Stimulated activated CD4-positive, alpha-beta T cell treated with anti-CD3 and anti-CD28 coated beads, Interleukin-12 subunit alpha, Interleukin-12 subunit beta, amount 100 ng/mL, for 4 hours (primary cell): ENCODE measurements at regions not wholly inside any gene's neighbourhood (a gene's known extent, or its start where the extent isn't known, plus 50 kb on each side); places are given as distances from the start of the nearest gene placed in this dataset.
"Not testable (repeated sequence)": the region's sequence is repeated elsewhere in the genome, so short reads cannot be mapped to it uniquely, and the experiment has no call there.

Experiments used
- DNase-seq: peaks from one replicate; pipeline ENCODE4 v3.0.0-alpha.2; 2020

- DNase-seq, result no peak
Observed at GRCh38 chr18:67455890-67456501, 60.5 kb downstream of the DSEL start.

- DNase-seq, result no peak
Observed at GRCh38 chr18:67453901-67454300, 62.6 kb downstream of the DSEL start.

DNA sequence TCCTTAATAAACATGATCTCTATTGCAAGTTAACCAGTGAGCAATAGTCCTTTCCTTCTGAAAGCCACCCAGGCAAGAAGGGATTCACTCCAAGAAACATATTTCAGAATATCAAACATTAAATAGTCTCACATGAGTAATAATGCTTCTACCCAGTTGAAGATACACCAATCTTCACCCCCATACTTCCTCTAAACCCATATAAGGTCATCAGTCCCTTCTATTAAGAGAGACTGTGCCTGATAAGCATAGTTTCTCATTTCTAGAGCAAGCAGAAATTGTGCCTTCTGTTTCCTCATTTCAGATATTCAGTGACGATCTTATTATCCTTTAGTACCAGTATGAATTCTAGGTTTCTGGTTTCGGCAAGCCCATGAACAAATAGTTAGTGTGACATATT lies 64.6 kb downstream of the DSEL start:
- DNase-seq, result no peak

DNA sequence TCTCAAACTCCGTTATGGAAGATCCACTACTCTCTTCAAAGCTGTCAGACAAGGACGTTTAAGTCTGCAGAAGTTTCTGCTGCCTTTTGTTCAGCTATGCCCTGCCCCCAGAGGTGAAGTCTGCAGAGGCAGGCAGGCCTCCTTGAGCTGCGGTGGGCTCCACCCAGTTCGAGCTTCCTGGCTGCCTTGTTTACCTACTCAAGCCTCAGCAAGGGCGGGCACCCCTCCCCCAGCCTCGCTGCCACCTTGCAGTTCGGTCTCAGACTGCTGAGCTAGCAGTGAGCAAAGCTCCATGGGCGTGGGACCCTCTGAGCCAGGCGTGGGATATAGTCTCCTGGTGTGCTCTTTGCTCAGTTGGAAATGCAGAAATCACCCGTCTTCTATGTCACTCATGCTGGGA lies 65.4 kb downstream of the DSEL start:
- not testable (repeated sequence) for DNase-seq

DNA sequence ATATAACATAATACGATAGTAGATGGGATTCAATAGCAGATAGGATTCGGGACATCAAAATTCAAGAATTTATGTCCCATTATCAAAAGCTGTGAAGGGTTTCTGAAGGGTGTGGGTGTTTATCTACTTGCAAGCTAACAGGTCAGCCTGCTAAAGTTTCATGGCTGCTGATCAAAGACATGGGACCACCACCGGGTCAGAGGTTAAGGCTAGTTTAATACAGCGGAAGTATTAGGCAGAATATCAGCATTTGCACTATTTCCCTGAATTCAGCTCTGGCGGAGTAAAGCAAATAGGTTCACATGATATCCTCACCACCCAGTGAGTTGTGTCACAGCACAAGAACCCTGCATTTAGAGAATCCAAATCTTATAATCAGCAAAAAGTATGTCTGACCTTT lies 82.5 kb downstream of the DSEL start:
- DNase-seq, result no peak

- DNase-seq, result no peak
Observed at GRCh38 chr18:67432806-67433205, 83.7 kb downstream of the DSEL start.

GRCh38 chr18:67428805-67429204 lies 87.7 kb downstream of the DSEL start:
- no peak for DNase-seq

DNA sequence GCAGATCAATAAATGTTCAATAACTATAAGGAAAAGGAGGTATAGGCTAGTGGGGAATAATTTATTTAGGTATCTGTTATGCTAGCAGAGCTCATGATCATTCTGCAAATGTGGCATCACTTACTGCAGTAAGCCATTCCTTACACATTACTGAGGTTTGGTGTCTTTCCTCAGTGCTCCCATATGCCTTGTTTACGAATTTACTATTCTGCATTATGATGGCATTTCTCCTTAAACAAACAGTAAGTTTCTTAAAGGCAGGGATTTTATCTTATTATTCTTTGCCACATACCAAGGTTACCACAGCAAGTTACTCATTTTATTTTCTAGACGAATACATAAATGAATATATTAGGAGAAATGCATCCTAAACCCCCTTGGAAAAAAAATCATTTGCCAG lies 88.4 kb downstream of the DSEL start:
- no peak for DNase-seq

DNA sequence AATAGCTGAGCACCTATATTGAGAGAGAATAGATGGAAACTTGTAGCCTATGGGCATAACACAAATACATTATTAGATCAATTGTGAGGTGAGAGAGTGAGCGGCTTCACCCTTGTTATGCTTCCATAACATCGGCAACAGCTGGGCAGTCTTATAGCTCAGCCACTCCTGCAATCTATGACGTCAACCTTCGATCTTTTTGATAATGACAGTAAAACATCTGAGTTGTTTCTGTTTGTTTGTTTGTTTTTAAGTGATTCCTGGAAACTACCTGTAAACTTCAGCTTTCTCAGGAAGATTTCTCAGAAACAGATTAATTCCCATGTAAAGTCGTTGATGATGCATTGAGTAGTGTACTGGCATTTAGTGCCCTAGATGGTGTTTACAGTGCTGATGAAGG lies 90.0 kb downstream of the DSEL start:
- no peak for DNase-seq

GRCh38 chr18:67425672-67426071 lies 90.8 kb downstream of the DSEL start:
- no peak for DNase-seq

DNA sequence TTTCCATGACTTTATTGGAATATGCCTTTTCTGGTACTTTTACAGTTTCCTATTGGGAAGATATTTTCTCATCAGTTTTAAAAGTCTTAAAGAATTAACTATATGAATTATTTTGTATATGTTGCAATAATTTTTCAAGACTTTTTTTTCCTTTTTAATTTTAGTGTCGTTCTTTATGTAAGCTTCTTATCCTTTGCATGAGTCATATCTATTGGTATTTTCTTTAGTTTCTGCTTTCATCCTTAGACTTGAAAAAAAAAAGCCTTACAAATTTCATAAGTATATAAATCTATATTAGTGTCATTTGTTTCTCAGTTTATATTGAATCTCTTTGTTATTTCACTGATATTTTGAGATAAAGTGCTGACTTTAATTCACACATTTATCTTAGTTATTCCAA lies 94.9 kb downstream of the DSEL start:
- DNase-seq, result no peak

- no peak for DNase-seq
Observed at GRCh38 chr18:67417864-67418523, 98.5 kb downstream of the DSEL start.

GRCh38 chr18:67411116-67411515 lies 105.4 kb downstream of the DSEL start:
- no peak for DNase-seq

GRCh38 chr18:67410075-67411070 lies 106.1 kb downstream of the DSEL start:
- DNase-seq, result no peak

DNA sequence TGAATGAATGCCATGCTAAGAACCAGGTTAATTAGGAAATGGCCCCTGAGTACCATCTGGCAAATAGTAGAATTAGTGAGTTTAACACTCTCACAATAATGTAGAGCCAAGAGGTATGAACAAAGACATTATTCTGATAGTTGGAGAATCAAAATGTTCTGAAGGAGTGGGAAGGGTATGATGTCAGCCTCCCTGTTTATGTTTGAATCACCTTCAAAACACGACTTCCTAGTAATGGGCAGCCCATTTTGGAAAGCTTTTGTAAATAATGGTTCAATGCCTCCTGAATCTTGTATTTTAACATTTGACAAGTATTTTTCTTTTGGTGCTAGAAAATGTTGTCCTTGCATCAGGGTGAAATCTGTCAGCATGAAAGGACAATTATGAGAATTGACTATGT lies 108.3 kb downstream of the DSEL start:
- DNase-seq, result no peak

DNA sequence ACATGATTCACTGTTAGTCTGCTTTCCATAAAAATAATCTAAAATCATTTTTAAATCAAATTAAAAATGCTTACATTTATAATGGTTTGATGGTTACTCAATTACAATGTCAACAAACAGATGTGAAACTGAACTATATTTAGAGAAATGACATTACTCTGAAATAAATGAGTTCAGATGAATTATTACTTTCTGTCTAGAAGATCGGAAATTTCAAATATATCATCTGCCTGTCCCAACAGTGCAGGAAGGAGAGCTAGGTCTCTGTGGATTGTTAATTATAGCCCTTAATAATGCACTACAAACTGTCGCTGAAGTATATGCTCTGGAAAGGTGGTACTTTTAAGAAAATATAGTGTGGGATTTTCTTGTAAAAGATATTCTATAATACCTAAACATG lies 109.8 kb downstream of the DSEL start:
- no peak for DNase-seq

- no peak for DNase-seq
Observed at GRCh38 chr18:67402543-67402942, 114.0 kb downstream of the DSEL start.

DNA sequence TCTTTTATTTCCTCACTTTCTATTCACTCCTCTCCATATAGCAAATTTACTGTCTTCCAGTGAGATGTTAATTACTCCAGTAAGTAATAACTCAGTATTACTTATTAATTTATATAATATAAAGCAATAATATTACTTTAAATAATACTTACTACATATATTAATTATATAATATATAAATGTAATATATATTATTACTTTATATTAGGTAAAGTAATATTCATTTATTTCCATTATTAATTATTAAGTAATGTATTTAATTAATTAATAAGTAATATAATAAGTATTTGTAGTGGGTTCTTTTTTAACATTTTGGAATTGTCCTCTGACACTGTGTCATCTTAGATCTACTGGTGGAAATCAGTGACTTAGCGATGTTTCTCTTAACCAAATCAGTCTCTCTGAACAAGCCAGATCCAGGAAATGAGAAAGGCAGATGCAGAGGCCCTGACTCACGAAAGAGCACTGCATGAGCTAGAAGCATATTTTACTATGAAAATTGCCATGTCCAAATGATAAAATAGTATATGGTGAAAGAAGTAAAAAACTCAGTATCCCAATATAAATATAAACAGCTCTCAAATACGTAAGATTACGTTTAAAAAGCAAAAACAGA lies 115.9 kb downstream of the DSEL start:
- DNase-seq, result no peak

- no peak for DNase-seq
Observed at GRCh38 chr18:67386032-67386431, 130.5 kb downstream of the DSEL start.

GRCh38 chr18:67385455-67385854 lies 131.1 kb downstream of the DSEL start:
- DNase-seq, result no peak

GRCh38 chr18:67384057-67384456 lies 132.5 kb downstream of the DSEL start:
- not testable (repeated sequence) for DNase-seq

DNA sequence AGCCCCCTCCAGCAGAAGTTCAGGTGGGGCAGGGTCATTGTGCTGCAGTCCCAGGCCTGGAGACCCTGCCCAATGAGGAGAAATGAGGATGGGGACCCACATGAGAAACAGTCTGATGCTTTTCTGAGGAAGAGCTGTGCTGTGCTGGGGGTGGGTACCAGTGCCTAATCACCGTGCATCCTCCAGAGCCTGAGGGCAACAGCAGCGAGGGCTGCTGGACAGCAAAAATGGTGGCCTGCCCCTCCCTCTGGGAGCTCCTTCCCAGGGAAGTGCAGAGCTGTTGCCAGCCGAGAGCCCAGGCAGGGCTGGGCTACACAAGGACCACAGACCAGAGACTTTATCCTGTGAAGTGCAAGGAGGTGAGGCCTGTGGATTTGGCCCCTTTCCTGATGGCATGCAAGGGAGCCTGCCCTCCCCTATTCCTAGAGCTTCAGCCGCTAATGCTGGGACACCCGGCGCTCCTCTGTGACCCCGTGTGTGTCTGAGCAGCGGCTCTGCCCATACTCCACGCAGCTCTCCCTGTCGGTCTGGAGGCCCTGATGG lies 134.8 kb downstream of the DSEL start:
- DNase-seq, result no peak

GRCh38 chr18:67380867-67381266 lies 135.7 kb downstream of the DSEL start:
- DNase-seq, result no peak
